DMS79 (cell line): ENCODE measurements at regions not wholly inside any gene's neighbourhood (a gene's known extent, or its start where the extent isn't known, plus 50 kb on each side); places are given as distances from the start of the nearest gene placed in this dataset.
"Not testable (repeated sequence)": the region's sequence is repeated elsewhere in the genome, so short reads cannot be mapped to it uniquely, and the experiment has no call there.

Experiments
- DNase-seq: peaks from one replicate; lab custom pipeline; 2025; lab: John Stamatoyannopoulos, UW

GRCh38 chr4:127400731-127401346 lies 231.9 kb upstream of the INTU start:
- no peak for DNase-seq

GRCh38 chr4:127403471-127404084 lies 229.2 kb upstream of the INTU start:
- no peak for DNase-seq

- no peak for DNase-seq
Measured at GRCh38 chr4:127406187-127406586, 226.6 kb upstream of the INTU start.

GRCh38 chr4:127407572-127407971 lies 225.2 kb upstream of the INTU start:
- DNase-seq: not testable (repeated sequence)

GRCh38 chr4:127410201-127410600 lies 222.6 kb upstream of the INTU start:
- DNase-seq: no peak

GRCh38 chr4:127410644-127411043 lies 222.1 kb upstream of the INTU start:
- no peak for DNase-seq

GRCh38 chr4:127414951-127415606 lies 217.7 kb upstream of the INTU start:
- no peak for DNase-seq

- DNase-seq: no peak
Measured at GRCh38 chr4:127416115-127416514, 216.6 kb upstream of the INTU start.

GRCh38 chr4:127417885-127418535 lies 214.7 kb upstream of the INTU start:
- DNase-seq: no peak

- no peak for DNase-seq
Measured at GRCh38 chr4:127419431-127419830, 213.3 kb upstream of the INTU start.

- DNase-seq: no peak
Measured at GRCh38 chr4:127421437-127421836, 211.3 kb upstream of the INTU start.

- no peak for DNase-seq
Measured at GRCh38 chr4:127425202-127425845, 207.4 kb upstream of the INTU start.

GRCh38 chr4:127425851-127426250 lies 206.9 kb upstream of the INTU start:
- no peak for DNase-seq

GRCh38 chr4:127441571-127441970 lies 191.2 kb upstream of the INTU start:
- DNase-seq: no peak

- DNase-seq: no peak
Measured at GRCh38 chr4:127445471-127445870, 187.3 kb upstream of the INTU start.

GRCh38 chr4:127446427-127446885 lies 186.3 kb upstream of the INTU start:
- no peak for DNase-seq

GRCh38 chr4:127448986-127449385 lies 183.8 kb upstream of the INTU start:
- no peak for DNase-seq

GRCh38 chr4:127449449-127449848 lies 183.3 kb upstream of the INTU start:
- no peak for DNase-seq

GRCh38 chr4:127450276-127450675 lies 182.5 kb upstream of the INTU start:
- DNase-seq: no peak

GRCh38 chr4:127463883-127464282 lies 168.9 kb upstream of the INTU start:
- no peak for DNase-seq

GRCh38 chr4:127469542-127469941 lies 163.2 kb upstream of the INTU start:
- DNase-seq: no peak
